OCI-LY7 (cell line): ENCODE measurements at regions not wholly inside any gene's neighbourhood (a gene's known extent, or its start where the extent isn't known, plus 50 kb on each side); places are given as distances from the start of the nearest gene placed in this dataset.

ENCODE experiments used
- CTCF ChIP-seq: fragments of 200-600 bp; sonication (generic); conservative IDR thresholded peaks from 2 replicates; pipeline ENCODE4 v1.5.1; 2014; ENCODE audit warnings: mild to moderate bottlenecking, antibody characterized with exemption, low read length, moderate library complexity, mixed read lengths
- EZH2phosphoT487 ChIP-seq: fragments of 200-600 bp; sonication (generic); IDR thresholded peaks from 2 replicates; pipeline ENCODE4 v1.6.1; 2018; ENCODE audit warnings: low read depth, borderline replicate concordance, mild to moderate bottlenecking, mixed run types, antibody characterized with exemption, low read length, moderate library complexity, mixed read lengths

- TF ChIP-seq CTCF: no peak
- no peak for TF ChIP-seq EZH2phosphoT487
Observed at GRCh38 chr2:8573942-8574195, 108.0 kb upstream of the ID2 start.
